ENCODE measurements at regions not wholly inside any gene's neighbourhood (a gene's known extent, or its start where the extent isn't known, plus 50 kb on each side); places are given as distances from the start of the nearest gene placed in this dataset.

DNA sequence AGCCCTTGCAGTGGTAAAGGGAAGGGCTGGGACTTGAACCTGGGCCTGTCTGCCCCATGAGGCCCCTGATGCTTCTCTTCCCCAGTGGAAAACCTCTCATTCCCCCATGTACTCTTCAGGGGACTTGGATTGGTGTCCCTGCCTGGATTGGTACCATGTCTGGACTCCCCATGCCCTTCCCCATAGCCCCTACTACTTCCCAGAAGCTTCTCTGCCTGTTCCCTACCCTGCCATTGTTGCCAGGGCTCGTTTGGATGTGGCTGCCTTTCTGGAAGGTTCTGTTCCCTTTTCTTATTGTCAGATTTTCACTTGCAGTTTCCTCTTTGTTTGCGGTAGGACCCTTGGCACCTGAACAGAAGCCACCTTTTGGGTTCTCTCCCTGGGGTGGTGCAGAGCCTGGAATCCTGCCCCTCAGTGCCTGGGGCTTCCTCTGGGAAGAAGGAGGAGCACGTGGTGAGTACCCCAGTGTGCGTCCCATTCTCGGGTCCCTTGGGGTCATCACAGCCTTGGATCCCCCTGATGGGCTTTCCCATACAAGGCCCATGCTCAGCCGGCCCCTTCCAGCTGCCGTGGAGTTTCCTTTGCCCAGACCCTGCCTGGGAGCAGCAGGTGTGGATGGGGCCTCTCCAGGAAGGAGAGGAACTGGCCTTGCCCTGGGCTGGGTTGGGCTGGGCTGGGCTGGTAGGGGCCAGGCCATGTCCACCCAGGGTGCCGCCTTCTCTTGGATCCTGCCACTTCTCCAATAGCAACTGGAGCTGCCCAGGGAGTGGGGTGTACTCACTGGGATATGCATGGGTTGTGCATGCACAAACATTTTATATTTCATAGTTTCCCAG is 281.1 kb downstream of the PTPRU start:
- no peak overlapping the region for H3K4me3 ChIP-seq (ENCODE audit: low read depth, low read length)
- no TSS peak for BruUV-seq (replicated peaks)
- POLR2A ChIA-PET, result no interaction called here
- CTCF ChIA-PET, result no interaction called here
- no peaks in the 10 kb centered on the region for H3K4me1 ChIP-seq
- H3K27me3 Mint-ChIP-seq (ENCODE audit: insufficient read depth, unreplicated experiment), result peaks cover 18% of the 10 kb centered on the region
- no peaks in the 10 kb centered on the region for H3K36me3 ChIP-seq (ENCODE audit: control insufficient read depth, insufficient read depth, low read length)
- H3K36me3 Mint-ChIP-seq (ENCODE audit: insufficient read depth, unreplicated experiment), result no peaks in the 10 kb centered on the region
- no peaks in the 10 kb centered on the region for H3K4me1 Mint-ChIP-seq (ENCODE audit: low read depth, unreplicated experiment)
- H3K9me3 Mint-ChIP-seq (ENCODE audit: unreplicated experiment), result no peaks in the 10 kb centered on the region
- TF ChIP-seq, protein P1, sequence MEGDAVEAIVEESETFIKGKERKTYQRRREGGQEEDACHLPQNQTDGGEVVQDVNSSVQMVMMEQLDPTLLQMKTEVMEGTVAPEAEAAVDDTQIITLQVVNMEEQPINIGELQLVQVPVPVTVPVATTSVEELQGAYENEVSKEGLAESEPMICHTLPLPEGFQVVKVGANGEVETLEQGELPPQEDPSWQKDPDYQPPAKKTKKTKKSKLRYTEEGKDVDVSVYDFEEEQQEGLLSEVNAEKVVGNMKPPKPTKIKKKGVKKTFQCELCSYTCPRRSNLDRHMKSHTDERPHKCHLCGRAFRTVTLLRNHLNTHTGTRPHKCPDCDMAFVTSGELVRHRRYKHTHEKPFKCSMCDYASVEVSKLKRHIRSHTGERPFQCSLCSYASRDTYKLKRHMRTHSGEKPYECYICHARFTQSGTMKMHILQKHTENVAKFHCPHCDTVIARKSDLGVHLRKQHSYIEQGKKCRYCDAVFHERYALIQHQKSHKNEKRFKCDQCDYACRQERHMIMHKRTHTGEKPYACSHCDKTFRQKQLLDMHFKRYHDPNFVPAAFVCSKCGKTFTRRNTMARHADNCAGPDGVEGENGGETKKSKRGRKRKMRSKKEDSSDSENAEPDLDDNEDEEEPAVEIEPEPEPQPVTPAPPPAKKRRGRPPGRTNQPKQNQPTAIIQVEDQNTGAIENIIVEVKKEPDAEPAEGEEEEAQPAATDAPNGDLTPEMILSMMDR (IDR thresholded peaks at IDR 0.05; ENCODE audit: insufficient read depth in 1 of 2, low read depth in 1 of 2, low read length in 1 of 2, severe bottlenecking in 1 of 2, unreplicated experiment in 1 of 2), result no peak
- intact Hi-C loops (cut with micrococcal nuclease; ENCODE audit: unreplicated experiment), result no loop called here
- H3K27me3 ChIP-seq (replicated peaks; ENCODE audit: control insufficient read depth, insufficient read depth, low read length), result no peaks in the 10 kb centered on the region
- H3K9me3 ChIP-seq, result no peaks in the 10 kb centered on the region
- H3K27ac Mint-ChIP-seq (ENCODE audit: unreplicated experiment), result no peak overlapping the region
- DNase-seq, result no peak
- H3K4me3 Mint-ChIP-seq (ENCODE audit: unreplicated experiment), result no peak overlapping the region

DNA sequence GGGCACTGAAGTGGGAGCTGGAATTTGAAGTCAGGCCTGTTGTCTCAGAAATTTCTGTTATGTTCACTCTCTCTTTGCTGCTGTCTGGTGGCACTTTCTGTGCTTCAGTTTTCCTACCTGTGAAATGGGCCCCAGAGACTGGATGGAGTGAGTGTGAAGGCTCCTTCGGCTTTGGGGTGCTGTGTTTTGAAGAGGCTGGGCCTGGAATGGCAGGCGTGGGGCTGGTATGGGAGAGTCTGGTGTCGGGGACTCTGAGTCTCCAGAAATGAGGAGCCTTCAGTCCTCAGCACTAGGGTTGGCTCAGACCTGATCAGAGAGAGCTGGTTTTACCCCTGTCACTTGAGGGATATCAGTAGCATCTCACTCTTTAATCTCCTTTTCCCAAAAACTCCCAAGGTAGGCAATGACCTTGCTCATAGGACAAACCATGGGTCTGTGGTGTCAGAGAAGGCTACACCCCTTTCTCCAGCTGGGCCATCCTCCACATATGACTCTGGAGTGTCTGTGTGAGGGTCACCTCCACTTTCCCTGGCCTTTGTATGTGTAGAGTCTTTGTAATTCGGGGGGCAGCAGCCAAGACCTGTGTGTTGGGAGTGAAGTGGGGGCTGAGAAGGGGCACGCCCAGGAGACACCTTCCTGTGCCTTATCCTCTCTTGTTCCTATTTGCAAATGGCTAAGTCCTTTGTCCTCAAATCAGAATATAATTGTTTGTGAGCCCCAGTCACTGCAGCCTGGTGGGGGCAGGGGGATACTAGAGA is 279.9 kb downstream of the PTPRU start:
- POLR2A ChIA-PET, result no interaction called here
- no TSS peak for BruUV-seq (replicated peaks)

DNA sequence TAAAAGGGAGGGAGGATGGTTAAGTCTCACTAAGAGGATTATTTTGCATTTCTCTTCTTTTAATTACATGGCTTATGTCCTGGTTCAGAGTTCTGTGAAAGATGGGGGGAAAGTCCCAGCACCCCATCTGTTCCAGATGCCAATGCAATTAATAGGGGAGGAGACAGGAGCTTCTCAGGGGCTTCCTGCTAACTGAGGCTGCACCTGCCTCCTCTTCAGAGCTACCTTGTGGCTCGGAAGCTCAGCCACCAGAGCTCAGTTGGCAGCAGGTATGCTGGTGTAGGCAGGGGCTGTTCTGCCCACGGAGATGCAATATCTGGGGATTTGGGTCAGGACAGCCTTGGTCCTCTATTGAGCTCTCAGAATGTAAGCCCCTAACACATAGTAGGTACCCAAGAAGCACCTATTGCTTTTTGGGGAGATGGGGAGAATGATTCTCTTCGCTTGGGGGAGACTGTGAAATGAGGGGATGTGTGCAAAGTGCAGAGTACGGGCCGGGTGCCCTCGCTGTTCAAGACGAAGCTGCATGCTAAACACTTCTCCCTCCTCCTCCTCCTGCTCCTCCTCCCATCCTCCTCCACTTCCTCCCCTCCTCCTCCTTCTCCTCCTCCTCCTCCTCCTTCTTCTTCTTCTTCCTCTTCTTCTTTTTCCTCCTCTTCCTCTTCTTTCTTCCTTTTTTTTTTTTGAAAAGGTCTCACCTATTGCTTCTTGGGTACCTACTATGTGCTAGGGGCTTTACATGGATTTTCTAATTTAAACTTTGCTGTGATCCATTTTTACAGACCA is 279.0 kb downstream of the PTPRU start:
- intact Hi-C loops (cut with micrococcal nuclease; ENCODE audit: unreplicated experiment), result no loop called here
- ChIA-PET POLR2A (no interaction called here), CTCF (no interaction called here)
- Mint-ChIP-seq H3K27ac (ENCODE audit: unreplicated experiment) (no peak overlapping the region), H3K4me1 (ENCODE audit: low read depth, unreplicated experiment) (no peaks in the 10 kb centered on the region), H3K36me3 (ENCODE audit: insufficient read depth, unreplicated experiment) (no peaks in the 10 kb centered on the region), H3K27me3 (ENCODE audit: insufficient read depth, unreplicated experiment) (peaks cover 31% of the 10 kb centered on the region), H3K9me3 (ENCODE audit: unreplicated experiment) (no peaks in the 10 kb centered on the region), H3K4me3 (ENCODE audit: unreplicated experiment) (no peak overlapping the region)
- TF ChIP-seq, protein P1 (IDR thresholded peaks at IDR 0.05; ENCODE audit: insufficient read depth in 1 of 2, low read depth in 1 of 2, low read length in 1 of 2, severe bottlenecking in 1 of 2, unreplicated experiment in 1 of 2), result no peak
- Histone ChIP-seq H3K4me3 (ENCODE audit: low read depth, low read length) (no peak overlapping the region), H3K9me3 (no peaks in the 10 kb centered on the region), H3K4me1 (no peaks in the 10 kb centered on the region), H3K36me3 (ENCODE audit: control insufficient read depth, insufficient read depth, low read length) (no peaks in the 10 kb centered on the region), H3K27me3 (replicated peaks; ENCODE audit: control insufficient read depth, insufficient read depth, low read length) (no peaks in the 10 kb centered on the region)
- DNase-seq, result no peak
- no TSS peak for BruUV-seq (replicated peaks)

More for the DNA sequence above, 279.9 kb downstream of the PTPRU start:
- intact Hi-C loops (cut with micrococcal nuclease; ENCODE audit: unreplicated experiment), result no loop called here
- Mint-ChIP-seq H3K36me3 (ENCODE audit: insufficient read depth, unreplicated experiment) (no peaks in the 10 kb centered on the region), H3K27ac (ENCODE audit: unreplicated experiment) (no peak overlapping the region), H3K27me3 (ENCODE audit: insufficient read depth, unreplicated experiment) (peaks cover 26% of the 10 kb centered on the region), H3K4me1 (ENCODE audit: low read depth, unreplicated experiment) (no peaks in the 10 kb centered on the region), H3K4me3 (ENCODE audit: unreplicated experiment) (no peak overlapping the region), H3K9me3 (ENCODE audit: unreplicated experiment) (no peaks in the 10 kb centered on the region)
- Histone ChIP-seq H3K27me3 (replicated peaks; ENCODE audit: control insufficient read depth, insufficient read depth, low read length) (no peaks in the 10 kb centered on the region), H3K4me3 (ENCODE audit: low read depth, low read length) (no peak overlapping the region), H3K4me1 (no peaks in the 10 kb centered on the region), H3K36me3 (ENCODE audit: control insufficient read depth, insufficient read depth, low read length) (no peaks in the 10 kb centered on the region), H3K9me3 (no peaks in the 10 kb centered on the region)
- CTCF ChIA-PET, result no interaction called here
- no peak for DNase-seq
- TF ChIP-seq, protein P1 (IDR thresholded peaks at IDR 0.05; ENCODE audit: insufficient read depth in 1 of 2, low read depth in 1 of 2, low read length in 1 of 2, severe bottlenecking in 1 of 2, unreplicated experiment in 1 of 2), result no peak
